CD4-positive, alpha-beta T cell treated with Interleukin-10 for 1 hour (primary cell): ENCODE measurements at regions not wholly inside any gene's neighbourhood (a gene's known extent, or its start where the extent isn't known, plus 50 kb on each side); places are given as distances from the start of the nearest gene placed in this dataset.

ENCODE experiments used
- DNase-seq: peaks from one replicate; pipeline ENCODE4 v3.0.0-alpha.2; 2020

- no peak for DNase-seq
Observed at GRCh38 chr7:131194070-131194865, 133.4 kb upstream of the MKLN1 start.

GRCh38 chr7:131196803-131197202 lies 130.9 kb upstream of the MKLN1 start:
- DNase-seq: no peak

GRCh38 chr7:131197920-131198615 lies 129.6 kb upstream of the MKLN1 start:
- DNase-seq: no peak

- DNase-seq: no peak
Observed at GRCh38 chr7:131202451-131202850, 125.2 kb upstream of the MKLN1 start.

GRCh38 chr7:131203291-131203976 lies 124.2 kb upstream of the MKLN1 start:
- no peak for DNase-seq

- DNase-seq: no peak
Observed at GRCh38 chr7:131208777-131209176, 118.9 kb upstream of the MKLN1 start.

- DNase-seq: no peak
Observed at GRCh38 chr7:131210618-131211017, 117.1 kb upstream of the MKLN1 start.

GRCh38 chr7:131211500-131211899 lies 116.2 kb upstream of the MKLN1 start:
- no peak for DNase-seq

GRCh38 chr7:131212114-131212513 lies 115.6 kb upstream of the MKLN1 start:
- DNase-seq: no peak

- DNase-seq: no peak
Observed at GRCh38 chr7:131218727-131219128, 108.9 kb upstream of the MKLN1 start.

GRCh38 chr7:131219312-131220041 lies 108.2 kb upstream of the MKLN1 start:
- no peak for DNase-seq

- DNase-seq: no peak
Observed at GRCh38 chr7:131221061-131221460, 106.6 kb upstream of the MKLN1 start.

- DNase-seq: peak; percentile 6
Observed at GRCh38 chr7:131222171-131222570, 105.5 kb upstream of the MKLN1 start.

GRCh38 chr7:131223151-131223550 lies 104.5 kb upstream of the MKLN1 start:
- no peak for DNase-seq

GRCh38 chr7:131224996-131225395 lies 102.7 kb upstream of the MKLN1 start:
- no peak for DNase-seq

GRCh38 chr7:131225619-131226513 lies 101.8 kb upstream of the MKLN1 start:
- no peak for DNase-seq

- DNase-seq: no peak
Observed at GRCh38 chr7:131226514-131226865, 101.2 kb upstream of the MKLN1 start.

GRCh38 chr7:131231381-131232220 lies 96.1 kb upstream of the MKLN1 start:
- DNase-seq: peak; percentile 66

- no peak for DNase-seq
Observed at GRCh38 chr7:131232768-131233167, 94.9 kb upstream of the MKLN1 start.

- no peak for DNase-seq
Observed at GRCh38 chr7:131233193-131233592, 94.5 kb upstream of the MKLN1 start.
